ENCODE measurements at regions not wholly inside any gene's neighbourhood (a gene's known extent, or its start where the extent isn't known, plus 50 kb on each side); places are given as distances from the start of the nearest gene placed in this dataset.
"Not testable (repeated sequence)": the region's sequence is repeated elsewhere in the genome, so short reads cannot be mapped to it uniquely, and the experiment has no call there.

DNA sequence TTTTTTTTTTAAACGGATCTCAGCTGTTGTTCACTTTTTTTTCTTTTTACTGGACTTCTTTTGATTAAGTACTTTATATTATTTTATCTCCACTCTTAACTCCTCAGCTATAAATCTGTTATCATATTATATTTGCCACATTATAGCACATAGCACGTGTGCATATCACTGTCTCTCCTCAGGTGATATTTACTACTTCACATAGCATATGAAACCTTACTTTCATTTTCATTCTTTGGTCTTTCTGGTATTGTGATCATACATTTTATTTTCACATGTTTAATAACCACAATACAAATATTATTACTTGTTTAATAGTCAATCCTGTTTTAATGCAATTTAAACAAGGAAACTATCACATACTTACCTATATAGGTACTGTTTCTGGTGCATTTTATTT, 993.1 kb upstream of the TMEFF2 start:
- peak overlapping the region in 2 of 3 experiments; percentile 12 to 17 for H3K4me3 ChIP-seq (replicated peaks in 1 of 3; ENCODE audit: insufficient read depth in 1 of 3, low read depth in 1 of 3, low read length in 3 of 3)
- H2AFZ ChIP-seq (ENCODE audit: low read depth, low read length) = no peak overlapping the region
- dilution Hi-C loops (cut with MboI; ENCODE audit: extremely low pct_ligation_motif_present, low sequenced_read_pairs) (no loop called here), intact Hi-C loops (cut with micrococcal nuclease) (no loop called here)
- ChIA-PET POLR2A (no interaction called here), CTCF (no interaction called here)
- no peak overlapping the region for H3K27ac ChIP-seq (ENCODE audit: insufficient read depth, low read depth, low read length)
- H3K79me2 ChIP-seq (ENCODE audit: control insufficient read depth, insufficient read depth, low read length) = no peaks in the 10 kb centered on the region
- no peaks in the 10 kb centered on the region for H3K4me1 ChIP-seq (ENCODE audit: control insufficient read depth, extremely low read depth, insufficient read depth, low read length)
- H4K20me1 ChIP-seq (replicated peaks; ENCODE audit: control insufficient read depth, extremely low read depth, insufficient read depth, low read length) = no peaks in the 10 kb centered on the region
- no peaks in the 10 kb centered on the region for H3K27me3 ChIP-seq (ENCODE audit: control insufficient read depth in 2 of 2, insufficient read depth in 2 of 2, low read length in 2 of 2)
- no TSS peak for BruUV-seq (replicated peaks)
- H3K9ac ChIP-seq (replicated peaks; ENCODE audit: extremely low read depth, insufficient read depth, low read length) = peak overlapping the region; percentile 16
- H3K36me3 ChIP-seq (ENCODE audit: control insufficient read depth in 2 of 2, extremely low read depth in 1 of 2, insufficient read depth in 2 of 2, low read length in 2 of 2) = no peaks in the 10 kb centered on the region
- no peaks in the 10 kb centered on the region for H3K9me3 ChIP-seq (replicated peaks; ENCODE audit: control insufficient read depth, insufficient read depth, low read length)
- no peak for FAIRE-seq
- no peak for TF ChIP-seq MAX (IDR thresholded peaks at IDR 0.05; ENCODE audit: insufficient read depth, insufficient read length)
- TF ChIP-seq POLR2AphosphoS5 (IDR thresholded peaks at IDR 0.05; ENCODE audit: insufficient read depth, low read depth, low read length) = no peak
- no peak for TF ChIP-seq EZH2 (IDR thresholded peaks at IDR 0.05; ENCODE audit: borderline replicate concordance, low read depth, low read length, severe bottlenecking)
- no peak for TF ChIP-seq CTCF (IDR thresholded peaks at IDR 0.05; ENCODE audit: extremely low read depth in 1 of 2, insufficient read depth in 1 of 2, low read depth in 1 of 2, low read length in 2 of 2)
- TF ChIP-seq FOS (IDR thresholded peaks at IDR 0.05; ENCODE audit: borderline replicate concordance, insufficient read depth, low read length) = no peak
- TF ChIP-seq GATA2 (IDR thresholded peaks at IDR 0.05; ENCODE audit: insufficient read depth, insufficient read length, low read depth, low read length) = no peak
- TF ChIP-seq POLR2A (IDR thresholded peaks at IDR 0.05; ENCODE audit: low read depth, low read length) = no peak
- TF ChIP-seq MYC (IDR thresholded peaks at IDR 0.05; ENCODE audit: low read depth, low read length) = no peak
- TF ChIP-seq JUN (IDR thresholded peaks at IDR 0.05; ENCODE audit: borderline replicate concordance, insufficient read depth, insufficient read length, low read depth) = no peak
- H3K4me2 ChIP-seq (ENCODE audit: insufficient read depth, low read length) = peak overlapping the region; percentile 55
- peak; percentile 2 for DNase-seq (ENCODE audit: low read depth, low spot score)
- H3K9me1 ChIP-seq (replicated peaks; ENCODE audit: control insufficient read depth, extremely low read depth, insufficient read depth, low read length) = no peaks in the 10 kb centered on the region

DNA sequence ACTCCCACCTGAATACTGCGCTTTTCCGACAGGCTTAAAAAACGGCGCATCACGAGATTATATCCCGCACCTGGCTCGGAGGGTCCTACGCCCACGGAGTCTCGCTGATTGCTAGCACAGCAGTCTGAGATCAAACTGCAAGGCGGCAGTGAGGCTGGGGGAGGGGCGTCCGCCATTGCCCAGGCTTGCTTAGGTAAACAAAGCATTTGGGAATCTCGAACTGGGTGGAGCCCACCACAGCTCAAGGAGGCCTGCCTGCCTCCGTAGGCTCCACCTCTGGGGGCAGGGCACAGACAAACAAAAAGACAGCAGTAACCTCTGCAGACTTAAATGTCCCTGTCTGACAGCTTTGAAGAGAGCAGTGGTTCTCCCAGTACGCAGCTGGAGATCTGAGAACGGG, 976.2 kb upstream of the TMEFF2 start:
- H3K9ac ChIP-seq (replicated peaks; ENCODE audit: extremely low read depth, insufficient read depth, low read length); H3K9me3 ChIP-seq (replicated peaks; ENCODE audit: control insufficient read depth, insufficient read depth, low read length); H2AFZ ChIP-seq (ENCODE audit: low read depth, low read length); intact Hi-C loops (cut with micrococcal nuclease); H3K9me1 ChIP-seq (replicated peaks; ENCODE audit: control insufficient read depth, extremely low read depth, insufficient read depth, low read length); H3K4me1 ChIP-seq (ENCODE audit: control insufficient read depth, extremely low read depth, insufficient read depth, low read length); H3K79me2 ChIP-seq (ENCODE audit: control insufficient read depth, insufficient read depth, low read length); H4K20me1 ChIP-seq (replicated peaks; ENCODE audit: control insufficient read depth, extremely low read depth, insufficient read depth, low read length); DNase-seq (ENCODE audit: low read depth, low spot score); CTCF ChIA-PET; H3K36me3 ChIP-seq (ENCODE audit: control insufficient read depth in 2 of 2, extremely low read depth in 1 of 2, insufficient read depth in 2 of 2, low read length in 2 of 2); dilution Hi-C loops (cut with MboI; ENCODE audit: extremely low pct_ligation_motif_present, low sequenced_read_pairs); H3K4me2 ChIP-seq (ENCODE audit: insufficient read depth, low read length); H3K27ac ChIP-seq (ENCODE audit: insufficient read depth, low read depth, low read length); FAIRE-seq; BruUV-seq (replicated peaks); H3K27me3 ChIP-seq (ENCODE audit: control insufficient read depth in 2 of 2, insufficient read depth in 2 of 2, low read length in 2 of 2); H3K4me3 ChIP-seq (replicated peaks in 1 of 3; ENCODE audit: insufficient read depth in 1 of 3, low read depth in 1 of 3, low read length in 3 of 3): not testable (repeated sequence)
- POLR2A ChIA-PET = interaction anchor here (0.5 kb wide), 1 partner anchor 679 kb away, joined by 4 read pairs; no protein-coding TSS in a partner anchor

Measured in endothelial cell of umbilical vein (primary cell).